T-cell (primary cell): ENCODE measurements at regions not wholly inside any gene's neighbourhood (a gene's known extent, or its start where the extent isn't known, plus 50 kb on each side); places are given as distances from the start of the nearest gene placed in this dataset.
"Not testable (repeated sequence)": the region's sequence is repeated elsewhere in the genome, so short reads cannot be mapped to it uniquely, and the experiment has no call there.

Experiments used
- ATAC-seq, 4 experiments: fragments of 200-7000 bp in 3 of 4; fragments of 150-1000 bp in 1 of 4; cut with Tn5 transposase; replicated peaks in 1 of 4; 1 replicate in 3 of 4; 2 replicates in 1 of 4; pipeline ENCODE4 v1.10.0; 2021; ENCODE audit warnings: moderate library complexity in 3 of 4, mild to moderate bottlenecking in 2 of 4, moderate number of reproducible peaks in 1 of 4
- CTCF ChIA-PET, 2 donors: fragments of 300-600 bp; sonication (Branson Sonifier 250); formaldehyde crosslinking; loops; one replicate each; lab custom pipeline; 2022; ENCODE audit warnings: antibody characterized with exemption in 2 of 2; lab: Charles Lee
- POLR2A ChIA-PET, 2 donors: fragments of 300-600 bp; sonication (Branson Sonifier 250); formaldehyde crosslinking; loops; one replicate each; lab custom pipeline; 2022; ENCODE audit warnings: antibody characterized with exemption in 2 of 2; lab: Charles Lee
- DNase-seq, 35 experiments: peaks; one replicate each; pipeline versions ENCODE4 v3.0.0 to v3.0.0-alpha.2; 2013 to 2023
- H3K27ac ChIP-seq: one replicate; pipeline ENCODE4 v1.5.1; 2013; ENCODE audit warnings: low read length
- H3K27me3 ChIP-seq, 2 experiments: replicated peaks in 1 of 2; 1 replicate in 1 of 2; 2 replicates in 1 of 2; pipeline versions ENCODE4 v1.6.1 to v1.7.0; 2013; ENCODE audit warnings: low read length in 1 of 2, mixed read lengths in 1 of 2; ENCODE audit not compliant: control insufficient read depth in 2 of 2, insufficient read depth in 2 of 2; ENCODE audit errors: extremely low read depth in 1 of 2
- H3K36me3 ChIP-seq, 2 donors: 1 replicate in 1 of 2; 2 replicates in 1 of 2; pipeline versions ENCODE4 v1.6.1 to v1.7.0; 2013; ENCODE audit warnings: low read length in 1 of 2; ENCODE audit not compliant: control insufficient read depth in 2 of 2, insufficient read depth in 1 of 2; ENCODE audit errors: extremely low read depth in 1 of 2
- H3K4me1 ChIP-seq, 2 experiments: 1 replicate in 1 of 2; 2 replicates in 1 of 2; pipeline versions ENCODE4 v1.6.1 to v1.7.0; 2013; ENCODE audit warnings: low read length in 2 of 2, mixed read lengths in 1 of 2; ENCODE audit not compliant: insufficient read depth in 2 of 2, control insufficient read depth in 1 of 2; ENCODE audit errors: extremely low read depth in 1 of 2
- H3K4me3 ChIP-seq, 2 donors: 1 replicate in 1 of 2; 2 replicates in 1 of 2; pipeline versions ENCODE4 v1.5.1 to v1.7.0; 2013; ENCODE audit warnings: mild to moderate bottlenecking in 2 of 2, low read length in 1 of 2, moderate library complexity in 1 of 2; ENCODE audit not compliant: control insufficient read depth in 1 of 2; ENCODE audit errors: extremely low read depth in 1 of 2
- H3K9me3 ChIP-seq: 2 replicates; pipeline ENCODE4 v1.7.0; 2013
- H3K27ac Mint-ChIP-seq, 2 donors: one replicate each; pipeline ENCODE4 v1.8.0; 2020 to 2021; ENCODE audit warnings: mild to moderate bottlenecking in 2 of 2, mixed read lengths in 2 of 2
- H3K27me3 Mint-ChIP-seq, 2 donors: one replicate each; pipeline ENCODE4 v1.8.0; 2021 to 2022; ENCODE audit warnings: mixed read lengths in 2 of 2
- H3K36me3 Mint-ChIP-seq: one replicate; pipeline ENCODE4 v1.8.0; 2021; ENCODE audit warnings: mixed read lengths
- H3K4me1 Mint-ChIP-seq, 3 donors: one replicate each; pipeline ENCODE4 v1.8.0; 2020 to 2022; ENCODE audit warnings: mixed read lengths in 3 of 3, mild to moderate bottlenecking in 1 of 3
- H3K4me3 Mint-ChIP-seq, 3 donors: one replicate each; pipeline ENCODE4 v1.8.0; 2020 to 2022; ENCODE audit warnings: mild to moderate bottlenecking in 3 of 3, mixed read lengths in 3 of 3, moderate library complexity in 3 of 3
- H3K9me3 Mint-ChIP-seq, 3 donors: one replicate each; pipeline ENCODE4 v1.8.0; 2020 to 2022; ENCODE audit warnings: mixed read lengths in 3 of 3
- WGBS: methylation state at CpG from one replicate; pipeline ENCODE4 v1.1.5; 2013; ENCODE audit warnings: missing lambda C conversion rate; ENCODE audit not compliant: insufficient coverage; 5-methylcytosine and 5-hydroxymethylcytosine counted together

DNA sequence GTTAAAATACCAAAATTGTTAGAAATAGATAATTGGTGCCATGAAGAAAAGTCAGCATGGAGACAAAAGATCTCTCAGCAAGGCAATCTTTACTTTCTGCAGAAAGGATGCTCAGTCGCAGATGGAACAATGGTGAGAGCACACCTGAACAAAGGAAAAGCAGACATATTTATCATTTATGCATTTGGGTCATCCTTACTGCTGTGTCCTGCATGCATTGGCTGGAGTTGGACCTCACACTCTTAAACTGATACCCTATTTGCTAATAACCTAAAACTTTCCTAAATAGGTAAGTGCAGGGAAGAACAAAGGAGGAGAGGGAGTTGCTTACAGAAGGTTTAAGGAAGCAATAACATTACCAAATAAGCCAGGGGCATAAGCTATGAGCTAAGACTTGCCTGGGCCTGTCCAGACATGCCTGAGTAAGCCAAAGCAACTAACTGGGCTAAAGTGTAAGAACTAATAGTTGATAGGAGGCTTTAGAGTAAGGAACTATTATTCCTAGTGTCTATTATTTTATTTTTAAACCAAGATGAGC, 96.1 kb upstream of the GPR6 start:
- H3K27me3 Mint-ChIP-seq, result peaks cover 10 to 14% of the 10 kb centered on the region in 2 donors
- H3K9me3 Mint-ChIP-seq, CTCF ChIA-PET, DNase-seq, ATAC-seq, H3K9me3 ChIP-seq, H3K4me3 ChIP-seq, H3K27me3 ChIP-seq, H3K4me3 Mint-ChIP-seq, H3K27ac Mint-ChIP-seq, H3K27ac ChIP-seq, H3K36me3 Mint-ChIP-seq, POLR2A ChIA-PET, H3K36me3 ChIP-seq, H3K4me1 Mint-ChIP-seq, H3K4me1 ChIP-seq: not testable (repeated sequence)
- no CpG with 5 or more reads among the region's 1 CpG for WGBS

DNA sequence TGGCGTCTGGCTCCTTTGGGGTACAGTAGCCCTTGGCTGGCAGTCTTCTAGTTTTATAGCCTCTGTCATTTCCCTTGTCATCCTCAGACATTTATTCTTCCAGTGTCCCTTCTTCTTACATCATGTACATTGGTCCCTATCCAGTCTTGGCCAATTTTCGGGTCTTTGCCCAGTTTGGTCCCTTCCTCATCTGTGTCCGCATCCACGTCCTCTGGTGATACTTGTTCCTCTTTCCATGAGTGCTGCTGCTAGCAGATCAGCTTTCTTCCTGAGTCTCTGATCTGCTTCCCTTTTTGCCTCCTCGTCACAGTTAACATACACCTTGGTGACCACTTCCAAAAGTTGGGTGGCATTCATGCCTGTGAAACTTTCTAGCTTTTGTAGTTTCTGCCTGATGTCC, 86.2 kb upstream of the GPR6 start:
- Mint-ChIP-seq H3K4me1 (no peaks in the 10 kb centered on the region), H3K4me3 (no peak overlapping the region), H3K27ac (no peak overlapping the region), H3K9me3 (no peaks in the 10 kb centered on the region), H3K27me3 (peaks cover 7 to 11% of the 10 kb centered on the region in 2 donors), H3K36me3 (no peaks in the 10 kb centered on the region)
- POLR2A ChIA-PET, result no interaction called here
- DNase-seq (peak in 1 of 35 experiments; percentile 4), ATAC-seq (no peak)
- Histone ChIP-seq H3K4me3 (no peak overlapping the region), H3K36me3 (no peaks in the 10 kb centered on the region), H3K27ac (no peak overlapping the region), H3K4me1 (no peaks in the 10 kb centered on the region), H3K9me3 (no peaks in the 10 kb centered on the region), H3K27me3 (peaks cover 0 to 5% of the 10 kb centered on the region in 2 experiments)
- CTCF ChIA-PET, result no interaction called here
- WGBS, result 47% methylated on average over 5 of the region's 5 CpGs

DNA sequence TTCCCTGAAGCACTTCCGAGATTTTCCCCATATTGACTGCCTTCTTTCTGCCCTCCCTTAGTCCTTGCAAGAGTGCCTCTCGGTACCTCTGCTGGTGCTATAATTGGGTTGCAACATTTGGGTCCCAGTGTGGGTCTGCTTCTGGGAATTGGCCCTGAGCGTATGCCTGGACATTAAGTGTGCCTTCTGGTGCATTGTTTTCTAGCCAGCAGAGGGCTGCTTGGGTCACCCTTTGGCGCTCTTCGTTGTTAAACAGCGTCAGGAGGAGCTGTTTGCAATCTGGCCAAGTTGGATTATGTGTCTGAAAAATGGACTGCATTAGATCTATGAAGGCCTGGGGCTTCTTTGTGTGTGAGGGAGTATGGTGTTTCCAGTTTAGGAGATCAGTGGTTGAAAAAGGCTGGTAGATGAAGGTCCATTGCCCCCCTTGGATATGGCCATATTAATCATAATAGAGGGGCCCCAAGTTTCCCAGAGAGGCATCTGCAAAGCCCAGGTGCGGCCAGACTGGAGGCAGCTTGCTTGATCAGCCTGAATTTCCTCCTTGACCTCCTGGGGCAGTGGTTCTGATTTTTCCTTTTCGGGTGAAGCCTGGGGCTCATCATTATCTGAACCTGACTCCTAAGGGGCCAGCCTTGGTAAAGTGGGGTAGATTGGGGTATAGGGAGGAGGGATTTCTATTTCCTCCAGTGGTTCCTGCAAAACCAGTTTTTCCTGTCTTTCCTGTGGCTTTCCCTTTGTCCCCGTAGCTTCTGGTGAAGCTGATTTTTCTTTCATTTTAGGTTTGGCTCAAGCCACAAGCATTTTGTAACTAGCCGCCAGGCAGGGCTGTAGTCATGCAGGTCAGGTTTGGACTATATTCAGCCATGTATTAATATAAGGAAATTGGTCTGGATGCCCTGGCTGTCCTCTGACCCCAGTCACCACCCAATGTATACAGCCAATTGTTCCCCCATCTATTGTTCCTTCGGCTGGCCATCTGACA, 85.4 kb upstream of the GPR6 start:
- no peaks in the 10 kb centered on the region for H3K36me3 ChIP-seq
- CTCF ChIA-PET, result no interaction called here

DNA sequence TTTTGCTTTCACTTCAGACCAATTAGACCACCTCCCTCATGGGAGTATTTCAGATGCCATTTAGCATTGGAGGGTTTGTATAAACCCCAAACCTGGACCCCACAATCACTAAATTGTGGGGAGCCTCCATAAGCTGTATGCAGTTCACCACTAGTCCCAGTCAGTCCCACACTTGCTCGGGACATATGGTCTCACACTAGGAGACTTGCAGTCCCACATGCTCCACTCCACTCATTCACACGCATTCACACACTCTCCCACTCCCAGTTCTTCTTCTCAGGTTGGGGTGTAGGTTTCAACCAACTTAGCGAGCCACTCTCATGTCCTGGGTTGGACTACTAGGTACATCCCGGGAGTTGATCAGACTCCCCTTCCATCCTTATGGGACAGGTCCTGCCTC, 84.5 kb upstream of the GPR6 start:
- peaks cover 0 to 5% of the 10 kb centered on the region in 2 experiments for H3K27me3 ChIP-seq
- ChIA-PET CTCF (no interaction called here), POLR2A (no interaction called here)
- Mint-ChIP-seq H3K36me3 (no peaks in the 10 kb centered on the region), H3K9me3 (no peaks in the 10 kb centered on the region), H3K27me3 (peaks cover 7 to 16% of the 10 kb centered on the region in 2 donors), H3K4me1 (no peaks in the 10 kb centered on the region), H3K4me3 (no peak overlapping the region), H3K27ac (no peak overlapping the region)
- no peaks in the 10 kb centered on the region for H3K9me3 ChIP-seq
- no peak for ATAC-seq
- H3K27ac ChIP-seq, result no peak overlapping the region
- H3K4me3 ChIP-seq, result no peak overlapping the region
- no peaks in the 10 kb centered on the region for H3K36me3 ChIP-seq
- H3K4me1 ChIP-seq, result no peaks in the 10 kb centered on the region
- DNase-seq, result no peak
- 71% methylated on average over 3 of the region's 4 CpGs for WGBS

More for the DNA sequence above, 85.4 kb upstream of the GPR6 start:
- no peak overlapping the region for H3K27ac ChIP-seq
- H3K9me3 Mint-ChIP-seq, result no peaks in the 10 kb centered on the region
- 85% methylated on average over 7 of the region's 11 CpGs for WGBS
- DNase-seq, result no peak
- H3K4me1 ChIP-seq, result no peaks in the 10 kb centered on the region
- no peak overlapping the region for H3K4me3 Mint-ChIP-seq
- H3K36me3 Mint-ChIP-seq, result no peaks in the 10 kb centered on the region
- peaks cover 0 to 5% of the 10 kb centered on the region in 2 experiments for H3K27me3 ChIP-seq
- H3K27ac Mint-ChIP-seq, result no peak overlapping the region
- ATAC-seq, result no peak
- peaks cover 7 to 13% of the 10 kb centered on the region in 2 donors for H3K27me3 Mint-ChIP-seq
- no peak overlapping the region for H3K4me3 ChIP-seq
- H3K4me1 Mint-ChIP-seq, result no peaks in the 10 kb centered on the region
- POLR2A ChIA-PET, result no interaction called here
- H3K9me3 ChIP-seq, result no peaks in the 10 kb centered on the region

DNA sequence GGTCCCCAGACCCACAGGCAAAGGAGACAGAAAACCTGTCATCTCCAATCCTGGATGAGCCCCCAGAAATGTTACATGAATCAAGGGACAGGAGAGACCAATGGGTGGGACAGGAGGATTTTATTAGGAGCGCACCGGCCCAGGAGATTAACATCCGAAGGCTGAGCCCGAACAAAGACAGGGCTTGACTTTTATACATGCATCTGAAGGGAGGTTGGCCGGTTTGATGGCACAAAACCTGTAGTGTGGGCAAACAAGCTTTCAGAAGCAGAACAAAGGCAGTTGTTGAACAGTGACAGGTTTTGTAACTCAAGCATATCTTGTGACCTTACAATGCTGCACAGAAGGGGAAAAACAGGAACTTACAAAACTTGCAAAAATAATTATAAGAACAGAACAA, 83.9 kb upstream of the GPR6 start:
- CTCF ChIA-PET, result no interaction called here
- peaks cover 0 to 5% of the 10 kb centered on the region in 2 experiments for H3K27me3 ChIP-seq
- Mint-ChIP-seq H3K4me3 (no peak overlapping the region), H3K36me3 (no peaks in the 10 kb centered on the region), H3K9me3 (no peaks in the 10 kb centered on the region), H3K27ac (no peak overlapping the region), H3K27me3 (peaks cover 7 to 16% of the 10 kb centered on the region in 2 donors), H3K4me1 (no peaks in the 10 kb centered on the region)
- POLR2A ChIA-PET, result no interaction called here
- ATAC-seq, result no peak
- 93% methylated on average over 5 of the region's 5 CpGs for WGBS
- H3K9me3 ChIP-seq, result no peaks in the 10 kb centered on the region
- H3K36me3 ChIP-seq, result no peaks in the 10 kb centered on the region
- H3K4me1 ChIP-seq, result no peaks in the 10 kb centered on the region
- H3K27ac ChIP-seq, result no peak overlapping the region
- DNase-seq, result no peak
- no peak overlapping the region for H3K4me3 ChIP-seq

DNA sequence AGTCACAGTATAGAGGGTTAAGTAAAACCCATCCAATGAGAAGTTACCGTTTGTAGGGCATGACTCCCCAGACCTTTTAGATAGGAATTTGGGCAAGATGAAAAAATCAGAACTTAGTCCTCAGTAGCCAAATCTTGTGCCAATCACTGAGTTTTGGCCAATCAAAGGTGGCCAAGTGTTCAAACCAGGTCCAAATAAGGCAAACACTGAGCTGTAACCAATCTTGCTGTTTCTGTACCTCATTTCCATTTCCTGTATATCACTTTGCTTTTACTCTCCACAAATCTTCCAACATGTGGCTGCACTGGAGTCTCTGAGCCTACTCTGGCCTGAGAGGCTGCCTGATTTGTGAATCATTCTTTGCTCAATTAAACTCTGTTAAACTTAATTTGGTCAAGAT, 81.8 kb upstream of the GPR6 start:
- ChIA-PET POLR2A (no interaction called here), CTCF (no interaction called here)
- no peaks in the 10 kb centered on the region for H3K4me1 ChIP-seq
- WGBS, result no CpG with 5 or more reads among the region's 1 CpG
- Mint-ChIP-seq H3K36me3 (no peaks in the 10 kb centered on the region), H3K4me1 (no peaks in the 10 kb centered on the region), H3K27ac (no peak overlapping the region), H3K27me3 (peaks cover 16 to 17% of the 10 kb centered on the region in 2 donors), H3K9me3 (no peaks in the 10 kb centered on the region), H3K4me3 (no peak overlapping the region)
- H3K27ac ChIP-seq, result no peak overlapping the region
- DNase-seq, result no peak
- no peaks in the 10 kb centered on the region for H3K36me3 ChIP-seq
- peaks cover 0 to 5% of the 10 kb centered on the region in 2 experiments for H3K27me3 ChIP-seq
- H3K9me3 ChIP-seq, result no peaks in the 10 kb centered on the region
- no peak for ATAC-seq
- no peak overlapping the region for H3K4me3 ChIP-seq
